Activated T-helper 1 cell treated with Interleukin-2 at 50 U/mL for 16 hours (primary cell): ENCODE measurements at regions not wholly inside any gene's neighbourhood (a gene's known extent, or its start where the extent isn't known, plus 50 kb on each side); places are given as distances from the start of the nearest gene placed in this dataset.
"Not testable (repeated sequence)": the region's sequence is repeated elsewhere in the genome, so short reads cannot be mapped to it uniquely, and the experiment has no call there.

Experiments used
- DNase-seq: peaks from one replicate; pipeline ENCODE4 v3.0.0-alpha.2; 2020; ENCODE audit warnings: low read depth

DNA sequence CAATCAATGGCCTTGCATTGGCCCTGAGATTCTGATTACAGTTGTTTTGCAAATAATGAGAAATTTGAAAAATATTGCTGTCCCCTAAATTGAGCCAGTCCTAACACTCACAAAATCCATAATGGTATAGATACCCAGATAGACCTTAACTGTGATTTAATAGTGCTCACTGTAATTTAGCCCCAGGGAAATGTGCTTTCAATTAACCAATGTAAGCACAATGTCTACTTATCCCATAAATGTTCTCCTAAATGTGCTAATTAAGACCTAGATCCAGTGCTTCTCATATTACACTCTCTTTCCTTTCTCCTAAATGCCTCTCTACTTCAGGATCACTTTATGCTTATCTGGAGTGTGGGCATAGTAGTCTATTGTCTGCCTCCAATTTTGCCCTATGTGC is 417.8 kb upstream of the CCL2 start:
- DNase-seq = no peak

DNA sequence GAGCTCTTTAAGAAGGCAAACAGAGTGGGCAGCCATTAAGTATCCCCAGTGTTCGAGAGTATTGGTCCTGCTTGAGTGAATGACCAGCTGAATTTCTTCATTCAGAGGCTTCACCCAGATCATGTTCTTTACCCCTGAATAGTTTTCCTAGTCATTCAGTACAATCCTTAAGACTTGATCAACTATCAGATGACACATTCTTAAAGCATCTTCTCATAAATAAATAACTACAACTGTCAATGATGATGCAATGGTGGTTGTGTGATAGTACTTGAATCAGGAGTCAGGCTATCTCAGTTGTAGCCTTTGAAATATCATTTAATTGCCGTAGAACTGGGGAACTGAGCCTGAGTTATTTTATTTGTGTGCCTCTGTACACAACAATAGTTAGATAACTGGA is 416.8 kb upstream of the CCL2 start:
- DNase-seq = no peak

DNA sequence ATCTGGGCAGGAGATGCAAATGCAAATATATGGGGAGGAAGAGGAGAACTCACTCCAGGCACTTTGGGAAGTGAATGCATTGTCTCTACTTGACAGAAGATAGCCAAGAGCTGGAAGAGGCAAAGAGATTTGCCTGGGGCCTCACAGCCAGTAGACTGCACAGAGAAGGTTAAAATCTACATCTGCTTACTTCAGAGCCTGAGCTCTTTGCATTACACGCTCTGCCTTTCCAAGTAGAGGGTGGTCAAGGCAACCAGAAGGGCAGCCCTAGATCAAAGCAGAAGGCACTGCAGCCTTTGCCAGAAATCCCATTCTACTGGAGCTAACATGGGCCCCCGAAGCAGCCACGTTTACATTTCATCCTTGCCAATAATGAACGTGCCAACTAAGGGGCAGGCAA is 407.2 kb upstream of the CCL2 start:
- no peak for DNase-seq

DNA sequence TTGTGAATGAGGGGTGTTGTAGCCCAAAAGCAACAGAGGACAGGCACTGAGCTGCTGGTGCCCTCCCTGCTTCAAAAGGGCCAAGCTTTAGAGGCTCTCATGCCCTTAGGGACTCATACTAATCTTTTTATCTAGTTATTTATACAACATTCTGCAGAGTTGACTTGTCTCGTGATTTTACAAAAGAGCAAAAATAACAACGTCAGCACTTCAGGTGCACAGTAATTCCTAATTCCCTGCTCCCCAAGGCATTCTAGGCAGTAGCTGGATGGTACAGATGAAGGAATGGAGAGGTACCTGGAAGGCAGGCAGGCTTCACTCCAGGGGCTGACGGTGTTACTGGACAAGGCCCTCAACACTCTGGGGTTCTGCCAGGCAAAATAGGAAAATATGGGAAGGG is 406.7 kb upstream of the CCL2 start:
- DNase-seq = no peak

DNA sequence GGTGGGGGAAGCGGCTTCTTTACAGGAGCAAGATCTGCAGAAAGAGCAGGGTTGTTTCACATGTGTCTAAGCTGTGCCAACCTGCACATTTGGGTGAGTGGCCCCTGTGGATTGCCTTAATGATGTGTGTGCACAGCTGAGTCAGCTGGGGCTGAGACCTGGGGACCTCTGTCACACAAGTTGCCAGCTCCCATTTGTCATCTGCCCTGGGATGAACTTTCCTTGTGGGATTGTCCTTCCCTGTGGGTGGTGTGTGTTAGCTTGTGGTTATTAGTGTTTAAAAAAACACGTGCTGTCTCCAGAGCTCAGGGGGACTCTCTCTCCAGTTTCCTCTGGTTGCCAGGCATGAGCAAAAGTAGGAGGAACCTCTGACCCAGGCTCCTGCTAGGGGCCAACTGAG is 400.5 kb upstream of the CCL2 start:
- no peak for DNase-seq

DNA sequence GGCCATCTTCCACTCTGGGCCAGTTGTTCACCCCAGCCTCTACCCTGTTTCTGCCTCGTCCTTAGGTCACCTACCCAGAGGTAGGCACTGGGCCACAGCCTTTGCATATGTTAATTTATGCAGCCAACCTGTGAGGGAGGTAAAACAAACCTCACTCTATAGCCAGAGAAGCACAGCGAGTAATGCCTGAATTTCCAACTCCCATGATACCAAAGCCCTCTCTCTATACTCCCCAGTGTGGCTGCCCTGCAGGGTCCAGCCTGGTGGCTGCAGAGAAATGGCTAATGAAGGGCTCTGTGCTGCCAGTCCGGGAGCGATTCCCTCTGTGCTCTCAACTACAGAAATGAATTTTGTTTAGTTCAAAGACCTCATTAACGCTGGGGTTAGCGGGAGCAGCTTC is 397.0 kb upstream of the CCL2 start:
- no peak for DNase-seq

DNA sequence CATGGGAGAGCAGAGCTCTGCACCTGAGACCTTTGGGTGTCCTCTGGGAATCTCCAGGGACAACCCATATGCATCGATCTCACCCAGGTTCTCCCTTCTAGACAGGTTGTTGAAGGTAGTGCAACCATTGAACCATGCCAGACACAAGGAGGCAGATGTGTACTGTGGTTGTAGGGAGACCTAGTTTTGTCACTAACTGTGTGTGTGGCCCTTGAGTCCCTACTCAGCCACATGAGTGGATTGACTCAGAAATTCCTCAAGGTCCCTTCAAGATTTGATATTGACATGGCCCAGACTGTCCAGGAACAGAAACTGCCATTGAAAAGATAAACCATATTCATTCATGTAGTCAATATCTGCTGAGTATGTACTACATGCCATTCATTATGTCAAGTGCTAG is 396.4 kb upstream of the CCL2 start:
- DNase-seq = no peak

DNA sequence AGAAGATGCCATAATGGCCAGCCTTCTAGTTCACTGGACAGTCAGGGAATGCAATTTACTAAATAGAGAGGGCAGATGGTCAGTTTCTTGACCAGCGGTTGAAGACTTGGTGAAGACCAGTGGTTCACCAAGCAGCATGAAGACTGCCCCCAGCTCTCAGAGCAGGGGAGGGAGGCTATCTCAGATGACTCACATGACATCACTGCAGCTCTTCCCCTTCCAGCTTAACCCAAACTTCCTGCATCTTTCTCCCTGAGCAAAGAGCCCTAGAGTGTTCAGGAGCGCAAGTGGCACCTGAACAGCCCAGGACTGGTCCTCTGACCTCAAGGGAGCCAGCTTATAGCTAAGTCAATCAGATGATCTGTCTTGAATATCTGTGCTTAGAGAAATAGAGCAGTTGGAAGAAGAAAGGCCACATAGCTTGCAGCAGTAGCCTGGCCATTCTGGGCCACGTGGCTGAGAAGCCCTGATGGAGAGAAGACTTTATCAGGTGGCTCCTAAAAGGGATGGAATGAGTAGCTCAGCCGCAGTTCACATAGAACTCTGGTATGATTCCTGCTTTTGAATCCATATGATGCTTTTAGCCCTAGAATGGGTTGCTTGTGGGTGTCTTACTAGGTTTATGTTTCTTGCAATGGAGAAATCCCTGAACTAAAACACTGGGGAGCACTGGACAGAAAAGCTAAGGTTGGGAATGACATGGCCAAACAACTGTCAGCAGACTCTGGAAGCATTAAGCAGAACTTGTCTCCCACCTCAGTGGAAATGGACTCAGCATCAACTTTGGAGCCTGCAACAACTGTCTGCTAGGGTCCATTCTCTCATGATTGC is 392.1 kb upstream of the CCL2 start:
- no peak for DNase-seq

DNA sequence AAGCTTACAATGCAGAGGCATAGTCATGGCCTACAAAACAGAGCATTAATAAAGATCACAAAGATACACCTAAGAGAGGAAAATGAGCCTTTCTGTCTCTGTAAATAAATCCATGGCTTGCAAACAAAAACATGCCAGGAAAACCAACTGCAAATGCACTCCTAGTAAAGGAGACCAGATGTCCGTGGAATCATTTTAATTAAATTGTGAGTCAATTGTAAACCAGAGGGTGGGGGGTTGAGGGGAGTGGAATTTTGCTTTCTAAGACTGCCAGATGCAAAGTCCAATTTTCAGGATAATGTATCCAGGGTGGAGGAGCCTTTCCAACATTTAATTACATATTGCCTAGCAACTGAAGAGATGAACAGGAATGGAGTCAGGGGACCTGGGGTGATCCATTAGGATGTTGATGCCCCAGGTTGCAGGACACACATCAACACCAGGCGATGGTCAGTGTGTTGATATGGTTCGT is 390.3 kb upstream of the CCL2 start:
- no peak for DNase-seq

DNA sequence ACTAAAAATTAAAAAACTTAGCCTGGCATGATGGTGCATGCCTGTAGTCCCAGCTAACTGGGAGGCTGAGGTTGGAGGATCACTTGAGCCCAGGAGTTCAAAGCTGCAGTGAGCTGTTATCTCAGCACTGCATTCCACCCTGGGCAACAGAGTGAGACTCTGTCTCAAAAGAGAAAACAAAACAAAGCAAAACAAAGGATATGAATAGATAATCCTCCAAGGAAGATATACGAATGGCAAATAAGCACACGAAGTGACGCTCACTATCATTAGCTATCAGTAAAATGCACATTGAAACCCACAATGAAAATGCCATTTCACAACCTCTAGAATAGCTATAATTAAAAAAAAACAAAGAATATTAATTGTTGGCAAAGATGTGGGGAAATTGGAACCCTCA is 386.2 kb upstream of the CCL2 start:
- DNase-seq = no peak

DNA sequence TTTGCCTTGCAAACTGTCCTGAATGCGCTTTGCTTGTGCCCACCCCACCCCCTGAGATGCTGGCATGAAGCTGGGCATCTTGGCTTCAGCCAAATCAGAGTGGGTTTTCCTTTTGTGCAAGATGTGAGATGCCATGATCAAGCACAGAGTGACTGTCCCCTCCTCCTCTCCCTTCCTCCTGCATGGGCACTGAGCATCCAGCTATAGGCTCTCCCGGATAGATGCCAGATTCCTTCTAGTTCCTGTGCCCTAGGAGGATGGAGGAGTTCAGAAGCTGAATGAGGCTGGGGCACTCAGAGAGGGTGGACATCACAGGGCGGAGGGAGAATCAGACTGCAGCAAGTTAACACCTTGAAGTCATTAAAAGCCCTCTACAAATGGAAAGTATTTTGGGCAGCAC is 384.1 kb upstream of the CCL2 start:
- no peak for DNase-seq

DNA sequence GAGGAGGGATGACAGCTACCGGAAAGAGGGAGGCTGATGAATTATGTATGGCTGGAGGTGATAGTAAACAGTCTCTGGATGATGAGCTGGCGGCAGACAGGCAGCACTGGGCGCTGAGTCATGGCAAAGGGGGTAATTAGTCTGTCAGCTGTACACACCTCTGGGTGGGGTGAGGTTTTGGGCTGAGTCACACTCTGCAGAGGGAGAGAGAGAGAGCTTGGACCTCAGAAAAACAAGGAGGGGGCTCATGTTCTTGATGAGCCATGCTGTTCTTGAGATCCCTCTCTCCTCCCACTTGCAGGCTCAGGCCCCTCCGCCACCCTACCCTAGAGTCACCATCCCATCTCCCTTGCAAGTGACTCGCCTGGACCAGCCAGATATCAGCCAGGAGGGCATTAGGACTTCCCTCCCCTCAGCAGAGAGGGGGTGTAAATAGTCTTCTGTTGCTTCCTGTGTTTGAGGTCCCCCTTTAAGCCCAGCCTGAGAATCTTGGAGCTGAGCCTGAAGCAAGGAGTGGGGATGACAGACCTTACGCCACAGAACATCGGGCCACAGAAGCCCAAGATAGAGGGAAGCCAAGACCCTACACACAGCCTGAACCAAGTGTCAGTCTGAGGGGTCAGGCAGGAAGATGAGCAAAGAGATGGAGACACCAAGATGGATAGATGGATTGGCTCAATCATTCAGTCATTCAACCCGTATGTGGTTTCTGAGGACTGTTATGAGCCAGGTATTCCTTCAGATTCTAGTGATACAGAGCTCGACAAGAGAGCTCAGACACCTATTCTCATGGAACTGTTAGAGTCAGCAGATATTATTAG is 383.2 kb upstream of the CCL2 start:
- no peak for DNase-seq

DNA sequence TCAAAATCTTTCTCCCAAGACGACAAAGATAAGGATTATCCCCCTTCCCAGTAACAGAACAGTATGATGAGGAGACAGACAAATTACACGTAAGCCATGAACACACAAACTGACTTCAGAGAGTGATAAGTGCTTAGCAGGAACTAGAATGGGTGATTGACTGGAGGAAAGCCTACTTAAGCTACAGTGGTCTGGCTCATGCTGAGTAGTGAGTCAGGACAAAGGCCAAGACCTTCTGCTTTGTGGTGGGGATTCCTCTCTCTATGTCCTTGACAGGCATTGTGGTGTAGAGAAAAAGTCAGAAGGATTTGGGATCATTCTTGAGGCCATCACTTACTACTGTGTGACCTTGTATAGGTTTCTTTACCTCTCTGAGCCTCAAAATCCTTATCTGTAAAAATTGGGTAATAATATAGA is 381.9 kb upstream of the CCL2 start:
- DNase-seq = no peak

DNA sequence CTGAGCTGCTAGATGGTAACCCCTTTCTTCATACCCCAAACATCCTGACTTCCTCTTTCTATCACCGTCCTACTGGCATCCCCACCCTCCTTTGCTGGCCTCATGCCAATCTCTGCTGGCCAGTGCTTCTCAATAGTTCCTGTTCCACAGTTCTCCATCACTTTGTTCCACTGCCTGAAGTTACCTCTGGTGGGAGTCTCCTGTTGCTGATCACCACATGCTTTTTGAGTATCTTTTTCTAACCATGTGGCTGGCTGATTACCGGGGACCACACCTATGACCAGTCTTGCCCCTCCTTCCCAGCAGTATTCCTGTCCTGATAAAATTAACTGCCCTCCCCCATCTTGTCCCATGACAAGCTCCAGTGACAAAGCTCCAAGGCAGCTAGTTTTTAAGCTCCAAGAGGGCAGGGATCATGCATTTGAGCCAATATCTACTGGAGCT is 380.4 kb upstream of the CCL2 start:
- DNase-seq = no peak

DNA sequence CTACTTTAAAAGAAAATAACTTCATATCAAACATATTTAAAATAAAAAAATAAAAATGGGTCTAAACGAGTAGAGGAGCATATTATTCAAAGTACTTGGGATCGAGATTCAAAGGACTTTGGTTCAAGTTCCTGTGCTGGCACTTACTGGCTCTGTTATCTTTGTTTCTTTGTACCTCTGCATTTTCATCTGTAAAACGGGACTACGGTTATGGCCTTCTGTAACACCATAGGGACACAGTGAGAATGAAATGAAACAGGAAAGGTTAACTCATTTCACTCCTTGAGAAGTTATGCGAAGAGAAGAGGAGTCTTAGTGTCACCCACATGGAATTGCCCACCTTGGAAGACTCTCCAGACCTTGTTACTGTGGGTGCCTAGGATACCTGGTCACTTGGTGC is 379.1 kb upstream of the CCL2 start:
- no peak for DNase-seq

DNA sequence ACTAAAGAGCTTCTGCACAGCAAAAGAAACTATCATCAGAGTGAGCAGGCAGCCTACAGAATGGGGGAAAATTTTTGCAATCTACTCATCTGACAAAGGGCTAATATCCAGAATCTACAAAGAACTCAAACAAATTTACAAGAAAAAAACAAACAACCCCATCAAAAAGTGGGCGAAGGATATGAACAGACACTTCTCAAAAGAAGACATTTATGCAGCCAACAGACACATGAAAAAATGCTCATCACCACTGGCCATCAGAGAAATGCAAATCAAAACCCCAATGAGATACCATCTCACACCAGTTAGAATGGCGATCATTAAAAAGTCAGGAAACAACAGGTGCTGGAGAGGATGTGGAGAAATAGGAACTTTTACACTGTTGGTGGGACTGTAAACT is 372.8 kb upstream of the CCL2 start:
- DNase-seq = not testable (repeated sequence)

DNA sequence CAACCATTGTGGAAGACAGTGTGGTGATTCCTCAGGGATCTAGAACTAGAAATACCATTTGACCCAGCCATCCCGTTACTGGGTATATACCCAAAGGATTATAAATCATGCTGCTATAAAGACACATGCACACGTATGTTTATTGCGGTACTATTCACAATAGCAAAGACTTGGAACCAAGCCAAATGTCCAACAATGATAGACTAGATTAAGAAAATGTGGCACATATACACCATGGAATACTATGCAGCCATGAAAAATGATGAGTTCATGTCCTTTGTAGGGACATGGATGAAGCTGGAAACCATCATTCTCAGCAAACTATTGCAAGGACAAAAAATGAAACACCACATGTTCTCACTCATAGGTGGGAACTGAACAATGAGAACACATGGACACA is 372.4 kb upstream of the CCL2 start:
- not testable (repeated sequence) for DNase-seq

DNA sequence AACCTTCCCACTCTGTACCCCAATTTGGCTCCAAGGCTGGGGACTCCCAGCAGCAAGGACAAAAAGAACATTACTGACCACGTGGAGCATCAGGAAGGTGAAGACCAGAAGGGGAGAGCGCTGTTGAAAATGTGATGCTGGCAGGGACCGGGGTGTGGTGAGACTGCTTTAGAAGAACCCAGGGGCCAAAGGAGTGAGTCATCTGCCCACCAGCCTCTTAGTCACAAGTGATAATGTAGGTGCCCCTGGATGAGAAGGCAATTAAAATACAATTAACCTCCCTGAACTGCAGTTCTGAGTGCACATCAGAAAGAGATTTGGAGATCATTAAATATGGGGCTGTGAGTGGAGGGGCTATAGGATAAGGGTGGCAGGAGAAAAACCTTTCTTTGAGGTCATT is 366.6 kb upstream of the CCL2 start:
- DNase-seq = no peak

DNA sequence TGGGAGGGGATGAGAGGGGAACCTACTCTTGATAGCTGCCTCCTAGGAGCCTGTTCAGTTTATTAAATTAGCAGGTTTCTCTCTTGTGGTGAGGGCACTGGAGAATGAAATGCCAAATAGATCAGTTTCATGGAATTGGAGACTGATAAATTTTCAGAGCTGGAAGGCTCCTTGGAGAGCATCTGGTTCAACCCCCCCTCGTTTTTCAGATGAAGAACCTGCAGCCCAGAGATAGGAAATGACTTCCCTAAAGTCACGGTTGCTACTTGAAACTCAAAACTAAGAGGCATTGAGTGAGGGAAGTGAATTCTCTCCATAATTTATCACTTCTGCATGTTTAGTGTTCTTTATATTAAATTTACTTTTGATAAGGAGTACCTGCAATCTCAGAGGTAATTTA is 366.0 kb upstream of the CCL2 start:
- DNase-seq = no peak

DNA sequence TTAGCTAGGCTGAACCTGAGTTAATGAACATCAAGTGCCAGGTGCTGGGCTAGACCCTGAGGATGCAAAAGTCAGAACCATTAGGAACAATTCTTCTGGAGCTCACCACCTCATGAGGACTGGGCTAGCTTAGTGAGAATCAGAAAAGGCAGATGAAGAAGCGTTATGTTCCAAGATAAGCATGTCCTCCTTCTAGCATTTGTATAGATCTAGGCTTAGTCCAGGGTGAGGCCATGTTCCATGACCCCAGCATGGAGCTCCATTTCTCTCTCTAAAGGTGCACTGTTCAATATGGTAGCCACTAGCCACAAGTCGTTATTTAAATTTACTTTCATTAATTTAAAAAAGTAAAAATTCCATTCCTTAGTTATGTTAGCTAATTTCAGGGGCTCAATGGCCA is 365.3 kb upstream of the CCL2 start:
- DNase-seq = no peak

DNA sequence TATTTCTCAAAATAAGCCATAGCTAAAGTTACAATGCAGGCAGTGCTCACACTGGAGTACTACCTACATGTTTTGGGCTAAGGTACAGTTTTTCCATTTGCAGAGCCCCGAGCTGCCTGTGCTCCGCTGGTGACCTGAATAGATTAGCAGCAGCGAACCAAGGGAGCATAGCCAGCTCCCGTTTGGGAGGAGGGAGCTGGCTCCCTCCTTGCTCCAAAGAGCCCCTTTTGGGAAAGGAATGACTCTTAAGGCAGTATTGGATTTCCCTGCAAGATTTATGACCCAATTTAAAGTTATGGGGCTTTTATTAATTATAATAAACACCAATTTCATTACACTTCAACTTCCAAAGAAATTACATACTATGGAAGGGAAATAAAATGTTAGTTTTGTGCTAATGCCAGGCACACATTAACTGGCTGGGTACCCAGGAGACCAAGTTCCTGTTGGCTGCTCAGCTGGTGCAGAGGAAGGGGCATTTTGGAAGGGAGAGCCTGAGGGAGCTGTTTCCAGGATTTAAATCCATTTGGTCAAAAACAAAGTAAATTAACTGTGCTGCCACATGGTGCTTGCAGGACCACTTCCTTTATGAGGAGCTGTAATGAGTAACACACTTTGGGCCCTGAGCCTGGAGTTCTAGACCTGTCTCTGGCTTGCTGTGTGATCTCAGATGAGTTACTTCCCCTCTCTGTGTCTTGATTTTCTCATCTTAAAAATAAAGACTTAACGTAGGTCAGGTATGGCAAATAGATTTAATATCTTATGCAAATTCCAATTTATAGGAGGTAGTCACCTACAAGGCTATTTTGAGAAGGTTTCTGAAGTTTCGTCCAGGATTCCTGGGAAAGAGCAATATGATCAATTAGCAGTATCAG is 362.1 kb upstream of the CCL2 start:
- no peak for DNase-seq

DNA sequence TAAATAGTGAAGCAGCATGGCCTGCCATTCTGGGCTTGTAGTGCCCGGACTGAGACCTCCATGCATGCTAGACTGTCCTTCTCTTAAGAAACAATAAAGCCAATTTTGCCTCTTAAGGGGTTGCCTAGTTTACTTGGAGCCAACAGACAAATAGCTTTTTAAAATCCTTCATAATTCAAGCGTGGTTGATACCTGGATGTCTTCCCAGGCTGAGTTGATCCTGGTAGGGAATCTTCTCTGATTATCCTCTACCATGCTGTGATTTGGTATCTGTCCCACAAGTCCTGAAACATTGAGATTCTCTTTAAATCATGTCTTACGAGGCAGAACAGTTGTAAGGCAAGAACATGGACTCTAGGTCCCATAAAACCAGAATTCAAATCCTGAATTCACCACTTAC is 359.6 kb upstream of the CCL2 start:
- DNase-seq = no peak
